NCI-H146 treated with DMSO at 0.1 percent for 48 hours (cell line): ENCODE measurements at regions not wholly inside any gene's neighbourhood (a gene's known extent, or its start where the extent isn't known, plus 50 kb on each side); places are given as distances from the start of the nearest gene placed in this dataset.
"Not testable (repeated sequence)": the region's sequence is repeated elsewhere in the genome, so short reads cannot be mapped to it uniquely, and the experiment has no call there.

ENCODE experiments used
- DNase-seq: peaks from one replicate; lab custom pipeline; 2025; ENCODE audit not compliant: unreplicated experiment; lab: John Stamatoyannopoulos, UW

- no peak for DNase-seq
Observed at GRCh38 chr12:87349681-87350080, 679.5 kb downstream of the C12orf50 start.

GRCh38 chr12:87348071-87348470 is 681.1 kb downstream of the C12orf50 start:
- DNase-seq, result no peak

GRCh38 chr12:87344699-87345098 is 684.5 kb downstream of the C12orf50 start:
- no peak for DNase-seq

GRCh38 chr12:87338681-87339080 is 690.5 kb downstream of the C12orf50 start:
- DNase-seq, result no peak

GRCh38 chr12:87336814-87337336 is 692.3 kb downstream of the C12orf50 start:
- DNase-seq, result no peak

GRCh38 chr12:87332987-87333726 is 696.0 kb downstream of the C12orf50 start:
- DNase-seq, result no peak

- not testable (repeated sequence) for DNase-seq
Observed at GRCh38 chr12:87330071-87330555, 699.1 kb downstream of the C12orf50 start.

GRCh38 chr12:87329076-87329863 is 699.9 kb downstream of the C12orf50 start:
- no peak for DNase-seq

- DNase-seq, result no peak
Observed at GRCh38 chr12:87323369-87323768, 705.8 kb downstream of the C12orf50 start.

GRCh38 chr12:87320724-87321123 is 708.5 kb downstream of the C12orf50 start:
- no peak for DNase-seq

GRCh38 chr12:87317302-87317701 is 711.9 kb downstream of the C12orf50 start:
- DNase-seq, result no peak

GRCh38 chr12:87311206-87311605 is 718.0 kb downstream of the C12orf50 start:
- DNase-seq, result no peak

GRCh38 chr12:87310126-87310525 is 719.1 kb downstream of the C12orf50 start:
- no peak for DNase-seq

- no peak for DNase-seq
Observed at GRCh38 chr12:87305481-87305880, 723.7 kb downstream of the C12orf50 start.

- DNase-seq, result no peak
Observed at GRCh38 chr12:87304406-87304805, 724.8 kb downstream of the C12orf50 start.

GRCh38 chr12:87303396-87304012 is 725.7 kb downstream of the C12orf50 start:
- DNase-seq, result no peak

GRCh38 chr12:87302126-87302745 is 727.0 kb downstream of the C12orf50 start:
- no peak for DNase-seq

GRCh38 chr12:87290505-87290904 is 738.7 kb downstream of the C12orf50 start:
- no peak for DNase-seq

GRCh38 chr12:87283886-87284285 is 745.3 kb downstream of the C12orf50 start:
- DNase-seq, result no peak

- DNase-seq, result no peak
Observed at GRCh38 chr12:87283111-87283510, 746.1 kb downstream of the C12orf50 start.

- no peak for DNase-seq
Observed at GRCh38 chr12:87280893-87281292, 748.3 kb downstream of the C12orf50 start.
